GM04503 (cell line): ENCODE measurements at regions not wholly inside any gene's neighbourhood (a gene's known extent, or its start where the extent isn't known, plus 50 kb on each side); places are given as distances from the start of the nearest gene placed in this dataset.
"Not testable (repeated sequence)": the region's sequence is repeated elsewhere in the genome, so short reads cannot be mapped to it uniquely, and the experiment has no call there.

Experiments used
- DNase-seq: peaks from one replicate; pipeline ENCODE4 v3.0.0-alpha.2; 2012; ENCODE audit warnings: low read depth

- no peak for DNase-seq
These were observed 75.5 kb downstream of the ASB1 start for GRCh38 chr2:238502088-238502810.

- DNase-seq = no peak
These were observed 76.4 kb downstream of the ASB1 start for GRCh38 chr2:238502956-238503791.

GRCh38 chr2:238504181-238504931 lies 77.6 kb downstream of the ASB1 start:
- no peak for DNase-seq

- DNase-seq = no peak
These were observed 78.6 kb downstream of the ASB1 start for GRCh38 chr2:238505119-238505891.

GRCh38 chr2:238505892-238506280 lies 79.2 kb downstream of the ASB1 start:
- DNase-seq = no peak

GRCh38 chr2:238506371-238507068 lies 79.8 kb downstream of the ASB1 start:
- no peak for DNase-seq

GRCh38 chr2:238507836-238508235 lies 81.1 kb downstream of the ASB1 start:
- DNase-seq = no peak

GRCh38 chr2:238509151-238509835 lies 82.6 kb downstream of the ASB1 start:
- DNase-seq = no peak

- DNase-seq = no peak
These were observed 83.2 kb downstream of the ASB1 start for GRCh38 chr2:238509903-238510302.

GRCh38 chr2:238510911-238511613 lies 84.3 kb downstream of the ASB1 start:
- DNase-seq = no peak

GRCh38 chr2:238511614-238511950 lies 84.9 kb downstream of the ASB1 start:
- no peak for DNase-seq

GRCh38 chr2:238512247-238512867 lies 85.6 kb downstream of the ASB1 start:
- no peak for DNase-seq

GRCh38 chr2:238513346-238513745 lies 86.6 kb downstream of the ASB1 start:
- DNase-seq = no peak

GRCh38 chr2:238514024-238514423 lies 87.3 kb downstream of the ASB1 start:
- DNase-seq = not testable (repeated sequence)

- DNase-seq = no peak
These were observed 88.7 kb downstream of the ASB1 start for GRCh38 chr2:238515377-238515776.

- DNase-seq = no peak
These were observed 90.5 kb downstream of the ASB1 start for GRCh38 chr2:238517209-238517608.

GRCh38 chr2:238518172-238518820 lies 91.6 kb downstream of the ASB1 start:
- DNase-seq = peak; percentile 83

GRCh38 chr2:238518821-238519186 lies 92.1 kb downstream of the ASB1 start:
- DNase-seq = no peak

- DNase-seq = no peak
These were observed 93.7 kb downstream of the ASB1 start for GRCh38 chr2:238520359-238520886.
